ENCODE measurements at regions not wholly inside any gene's neighbourhood (a gene's known extent, or its start where the extent isn't known, plus 50 kb on each side); places are given as distances from the start of the nearest gene placed in this dataset.

- no peak for TF ChIP-seq CTCF (IDR thresholded peaks at IDR 0.05; ENCODE audit: low read depth, low read length)
- Histone ChIP-seq H3K4me3 (no peak overlapping the region), H3K36me3 (no peaks in the 10 kb centered on the region), H3K27me3 (no peaks in the 10 kb centered on the region), H3K4me1 (ENCODE audit: low read depth) (peaks cover 16% of the 10 kb centered on the region), H3K27ac (peak overlapping the region; percentile 41), H3K9me3 (ENCODE audit: low read depth) (no peaks in the 10 kb centered on the region)
- no peak for DNase-seq (ENCODE audit: low read depth in 1 of 2, low spot score in 1 of 2)
Measured at GRCh38 chr2:47262657-47263056, 86.3 kb upstream of the CALM2 start.

DNA sequence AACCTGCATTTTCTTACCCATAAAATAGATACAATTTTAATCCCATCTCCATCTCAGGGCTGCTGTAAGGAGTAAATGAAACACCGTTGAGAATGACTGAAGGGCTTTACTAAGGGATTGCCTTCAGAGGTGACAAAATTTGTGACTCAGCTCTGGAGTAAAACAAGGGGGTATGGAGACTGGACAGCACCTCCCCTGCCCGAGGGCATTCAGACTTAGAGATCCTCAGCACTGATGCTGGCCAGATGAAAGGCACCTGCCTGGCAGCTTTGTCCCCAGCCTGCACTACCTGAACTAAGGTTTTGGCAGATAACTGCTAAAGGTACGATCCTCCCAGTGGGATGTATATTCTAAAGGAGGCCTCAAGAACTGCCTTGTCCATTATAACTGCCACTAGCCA lies 84.7 kb upstream of the CALM2 start:
- no peak for TF ChIP-seq CTCF (IDR thresholded peaks at IDR 0.05; ENCODE audit: low read depth, low read length)

GRCh38 chr2:47259829-47260228 lies 83.5 kb upstream of the CALM2 start:
- Histone ChIP-seq H3K27ac (no peak overlapping the region), H3K4me1 (ENCODE audit: low read depth) (peaks cover 10% of the 10 kb centered on the region), H3K36me3 (no peaks in the 10 kb centered on the region), H3K27me3 (no peaks in the 10 kb centered on the region), H3K9me3 (ENCODE audit: low read depth) (no peaks in the 10 kb centered on the region), H3K4me3 (no peak overlapping the region)
- DNase-seq (ENCODE audit: low read depth in 1 of 2, low spot score in 1 of 2): no peak
- TF ChIP-seq CTCF (IDR thresholded peaks at IDR 0.05; ENCODE audit: low read depth, low read length): no peak

More for the DNA sequence above, 84.7 kb upstream of the CALM2 start:
- H3K36me3 ChIP-seq: no peaks in the 10 kb centered on the region
- H3K4me1 ChIP-seq (ENCODE audit: low read depth): peaks cover 16% of the 10 kb centered on the region
- H3K9me3 ChIP-seq (ENCODE audit: low read depth): no peaks in the 10 kb centered on the region
- no peak overlapping the region for H3K27ac ChIP-seq
- DNase-seq (ENCODE audit: low read depth in 1 of 2, low spot score in 1 of 2): no peak
- no peaks in the 10 kb centered on the region for H3K27me3 ChIP-seq
- no peak overlapping the region for H3K4me3 ChIP-seq

- TF ChIP-seq CTCF (IDR thresholded peaks at IDR 0.05; ENCODE audit: low read depth, low read length): no peak
- Histone ChIP-seq H3K27ac (no peak overlapping the region), H3K36me3 (no peaks in the 10 kb centered on the region), H3K4me1 (ENCODE audit: low read depth) (no peaks in the 10 kb centered on the region), H3K27me3 (no peaks in the 10 kb centered on the region), H3K9me3 (ENCODE audit: low read depth) (no peaks in the 10 kb centered on the region), H3K4me3 (no peak overlapping the region)
- no peak for DNase-seq (ENCODE audit: low read depth in 1 of 2, low spot score in 1 of 2)
Measured at GRCh38 chr2:47257946-47258348, 81.6 kb upstream of the CALM2 start.

GRCh38 chr2:47256416-47257087 lies 80.2 kb upstream of the CALM2 start:
- H3K4me1 ChIP-seq (ENCODE audit: low read depth): peaks cover 4% of the 10 kb centered on the region

More at GRCh38 chr2:47256416-47257087, 80.2 kb upstream of the CALM2 start:
- no peaks in the 10 kb centered on the region for H3K36me3 ChIP-seq
- no peaks in the 10 kb centered on the region for H3K27me3 ChIP-seq
- DNase-seq (ENCODE audit: low read depth in 1 of 2, low spot score in 1 of 2): no peak
- H3K27ac ChIP-seq: no peak overlapping the region
- no peak for TF ChIP-seq CTCF (IDR thresholded peaks at IDR 0.05; ENCODE audit: low read depth, low read length)
- H3K4me3 ChIP-seq: no peak overlapping the region
- H3K9me3 ChIP-seq (ENCODE audit: low read depth): no peaks in the 10 kb centered on the region

Data from cardiac muscle cell (in vitro differentiated cells and primary cell).